Loucy (cell line): ENCODE measurements at regions not wholly inside any gene's neighbourhood (a gene's known extent, or its start where the extent isn't known, plus 50 kb on each side); places are given as distances from the start of the nearest gene placed in this dataset.

Experiments used
- H2AFZ ChIP-seq: fragments of 200-600 bp; sonication (generic); 2 replicates; pipeline ENCODE4 v1.6.0; 2016; ENCODE audit warnings: antibody characterized with exemption, mild to moderate bottlenecking, low read length, moderate library complexity
- H3F3A ChIP-seq: fragments of 200-600 bp; 2 replicates; pipeline ENCODE4 v1.6.0; 2016; ENCODE audit warnings: antibody characterized with exemption, low read depth, mild to moderate bottlenecking
- H3K27me3 ChIP-seq: fragments of 200-600 bp; sonication (generic); 2 replicates; pipeline ENCODE4 v1.6.1; 2014; ENCODE audit warnings: low read length, mild to moderate bottlenecking; ENCODE audit not compliant: insufficient read depth, poor library complexity, severe bottlenecking
- H3K36me3 ChIP-seq: fragments of 200-600 bp; sonication (generic); 2 replicates; pipeline ENCODE4 v1.6.1; 2016; ENCODE audit warnings: low read length; ENCODE audit not compliant: insufficient read depth
- H3K4me1 ChIP-seq: fragments of 200-600 bp; sonication (generic); 2 replicates; pipeline ENCODE4 v1.5.1; 2014; ENCODE audit warnings: low read length, mild to moderate bottlenecking; ENCODE audit not compliant: insufficient read depth, poor library complexity, severe bottlenecking
- H3K4me2 ChIP-seq: fragments of 200-600 bp; sonication (generic); 2 replicates; pipeline ENCODE4 v1.6.0; 2014; ENCODE audit warnings: antibody characterized with exemption, low read length, low read depth, mild to moderate bottlenecking; ENCODE audit not compliant: poor library complexity, severe bottlenecking
- H3K4me3 ChIP-seq: fragments of 200-600 bp; sonication (generic); 2 replicates; pipeline ENCODE4 v1.5.1; 2014; ENCODE audit warnings: low read length, mild to moderate bottlenecking, mixed read lengths; ENCODE audit not compliant: poor library complexity, severe bottlenecking
- H3K79me2 ChIP-seq: fragments of 200-600 bp; sonication (generic); 2 replicates; pipeline ENCODE4 v1.6.1; 2014; ENCODE audit warnings: low read length; ENCODE audit not compliant: insufficient read depth
- H3K9ac ChIP-seq: fragments of 200-600 bp; sonication (generic); 2 replicates; pipeline ENCODE4 v1.6.0; 2014; ENCODE audit warnings: mild to moderate bottlenecking, low read depth, low read length, moderate library complexity; ENCODE audit not compliant: poor library complexity, severe bottlenecking
- H3K9me2 ChIP-seq: fragments of 200-600 bp; sonication (generic); replicated peaks from 2 replicates; pipeline ENCODE4 v1.6.1; 2016; ENCODE audit warnings: low read depth, low read length, mixed read lengths
- H3K9me3 ChIP-seq: fragments of 200-600 bp; sonication (generic); 2 replicates; pipeline ENCODE4 v1.6.1; 2014; ENCODE audit warnings: mild to moderate bottlenecking, antibody characterized with exemption, low read length, low read depth; ENCODE audit not compliant: insufficient read depth
- H4K20me1 ChIP-seq: fragments of 200-600 bp; sonication (generic); 2 replicates; pipeline ENCODE4 v1.6.0; 2014; ENCODE audit warnings: antibody characterized with exemption, low read length, mild to moderate bottlenecking; ENCODE audit not compliant: insufficient read depth, poor library complexity, severe bottlenecking
- EZH2phosphoT487 ChIP-seq: fragments of 200-600 bp; IDR thresholded peaks from 2 replicates; pipeline ENCODE4 v1.6.1; 2018; ENCODE audit warnings: antibody characterized with exemption, mild to moderate bottlenecking, moderate library complexity, borderline replicate concordance
- TF ChIP-seq, protein P1 (sequence below): fragments of 200-600 bp; sonication (generic); conservative IDR thresholded peaks from 2 replicates; pipeline ENCODE4 v1.5.1; 2014; ENCODE audit warnings: mild to moderate bottlenecking, antibody characterized with exemption, low read length

DNA sequence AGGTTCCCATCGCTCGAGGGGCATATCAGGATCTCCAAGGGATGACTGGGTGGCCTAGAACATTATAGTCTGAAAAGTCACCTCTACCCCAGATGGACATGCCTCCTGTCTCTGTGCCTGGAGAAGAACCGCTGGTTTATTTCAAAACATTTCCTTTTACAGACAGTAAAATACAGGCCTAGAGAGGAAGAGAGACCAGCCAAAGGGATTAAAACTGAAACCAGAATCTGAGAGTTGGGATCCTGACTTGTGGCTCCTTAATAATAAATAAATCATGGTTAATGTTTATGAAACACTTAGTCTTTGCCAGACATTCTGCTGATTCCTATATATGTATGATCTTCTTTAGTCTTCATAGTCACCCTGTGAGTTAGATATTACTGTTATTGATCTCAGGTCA, 153.7 kb downstream of the DDX1 start:
- no peaks in the 10 kb centered on the region for H3F3A ChIP-seq
- no peaks in the 10 kb centered on the region for H3K4me1 ChIP-seq
- TF ChIP-seq, protein P1, sequence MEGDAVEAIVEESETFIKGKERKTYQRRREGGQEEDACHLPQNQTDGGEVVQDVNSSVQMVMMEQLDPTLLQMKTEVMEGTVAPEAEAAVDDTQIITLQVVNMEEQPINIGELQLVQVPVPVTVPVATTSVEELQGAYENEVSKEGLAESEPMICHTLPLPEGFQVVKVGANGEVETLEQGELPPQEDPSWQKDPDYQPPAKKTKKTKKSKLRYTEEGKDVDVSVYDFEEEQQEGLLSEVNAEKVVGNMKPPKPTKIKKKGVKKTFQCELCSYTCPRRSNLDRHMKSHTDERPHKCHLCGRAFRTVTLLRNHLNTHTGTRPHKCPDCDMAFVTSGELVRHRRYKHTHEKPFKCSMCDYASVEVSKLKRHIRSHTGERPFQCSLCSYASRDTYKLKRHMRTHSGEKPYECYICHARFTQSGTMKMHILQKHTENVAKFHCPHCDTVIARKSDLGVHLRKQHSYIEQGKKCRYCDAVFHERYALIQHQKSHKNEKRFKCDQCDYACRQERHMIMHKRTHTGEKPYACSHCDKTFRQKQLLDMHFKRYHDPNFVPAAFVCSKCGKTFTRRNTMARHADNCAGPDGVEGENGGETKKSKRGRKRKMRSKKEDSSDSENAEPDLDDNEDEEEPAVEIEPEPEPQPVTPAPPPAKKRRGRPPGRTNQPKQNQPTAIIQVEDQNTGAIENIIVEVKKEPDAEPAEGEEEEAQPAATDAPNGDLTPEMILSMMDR: no peak
- no peak for TF ChIP-seq EZH2phosphoT487
- no peak overlapping the region for H3K4me3 ChIP-seq
- H3K36me3 ChIP-seq: no peaks in the 10 kb centered on the region
- H3K4me2 ChIP-seq: no peak overlapping the region
- H3K9ac ChIP-seq: no peak overlapping the region
- no peaks in the 10 kb centered on the region for H3K79me2 ChIP-seq
- H3K9me2 ChIP-seq: no peaks in the 10 kb centered on the region
- no peaks in the 10 kb centered on the region for H4K20me1 ChIP-seq
- no peak overlapping the region for H2AFZ ChIP-seq
- H3K9me3 ChIP-seq: peaks cover 7% of the 10 kb centered on the region; the same call in 1 of the 2 replicates
- H3K27me3 ChIP-seq: no peaks in the 10 kb centered on the region

- Histone ChIP-seq H3K9me3 (peaks cover 6% of the 10 kb centered on the region; the same call in 1 of the 2 replicates), H3K27me3 (no peaks in the 10 kb centered on the region), H3F3A (no peaks in the 10 kb centered on the region), H3K4me3 (no peak overlapping the region), H4K20me1 (no peaks in the 10 kb centered on the region), H3K4me2 (no peak overlapping the region), H3K79me2 (no peaks in the 10 kb centered on the region), H3K9ac (no peak overlapping the region), H3K36me3 (no peaks in the 10 kb centered on the region), H3K4me1 (no peaks in the 10 kb centered on the region), H3K9me2 (no peaks in the 10 kb centered on the region), H2AFZ (no peak overlapping the region)
- TF ChIP-seq EZH2phosphoT487: no peak
- TF ChIP-seq, protein P1: no peak
These were observed 154.4 kb downstream of the DDX1 start for GRCh38 chr2:15745907-15746702.

GRCh38 chr2:15746703-15747550, 155.3 kb downstream of the DDX1 start:
- no peak overlapping the region for H3K9ac ChIP-seq
- no peak overlapping the region for H2AFZ ChIP-seq
- H3K4me2 ChIP-seq: no peak overlapping the region
- no peaks in the 10 kb centered on the region for H3F3A ChIP-seq
- H3K9me3 ChIP-seq: no peaks in the 10 kb centered on the region; the same call in 1 of the 2 replicates
- no peak for TF ChIP-seq EZH2phosphoT487
- TF ChIP-seq, protein P1: no peak
- no peaks in the 10 kb centered on the region for H3K79me2 ChIP-seq
- H3K36me3 ChIP-seq: no peaks in the 10 kb centered on the region
- no peaks in the 10 kb centered on the region for H3K4me1 ChIP-seq
- no peak overlapping the region for H3K4me3 ChIP-seq
- H3K9me2 ChIP-seq: no peaks in the 10 kb centered on the region
- H4K20me1 ChIP-seq: no peaks in the 10 kb centered on the region
- H3K27me3 ChIP-seq: no peaks in the 10 kb centered on the region
